Stimulated activated CD4-positive, alpha-beta T cell treated with anti-CD3 and anti-CD28 coated beads, Interleukin-4, amount 100 ng/mL, for 48 hours (primary cell): ENCODE measurements at regions not wholly inside any gene's neighbourhood (a gene's known extent, or its start where the extent isn't known, plus 50 kb on each side); places are given as distances from the start of the nearest gene placed in this dataset.

ENCODE experiments used
- DNase-seq, 2 donors: peaks; one replicate each; pipeline ENCODE4 v3.0.0-alpha.2; 2020; ENCODE audit warnings: low read depth in 2 of 2

- DNase-seq: no peak
Observed at GRCh38 chr12:24473097-24473496, 475.8 kb downstream of the BCAT1 start.

DNA sequence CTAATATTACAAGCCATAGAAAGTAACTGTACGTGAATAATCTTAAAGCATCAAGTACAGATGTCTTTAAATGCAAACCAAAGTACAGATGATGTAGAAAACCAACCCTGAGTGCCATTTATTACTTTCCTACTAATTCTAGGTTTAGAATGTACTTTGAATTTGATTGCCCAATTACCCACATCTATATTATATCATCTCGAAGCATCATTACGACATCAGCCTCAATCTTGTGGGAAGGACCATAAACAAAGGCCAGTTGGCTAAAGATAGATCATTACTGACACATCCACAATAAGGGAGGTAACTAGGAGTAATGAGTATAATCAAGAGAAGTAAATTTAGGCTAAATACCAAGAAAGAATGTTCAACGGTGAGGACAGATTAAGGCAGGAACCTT, 478.9 kb downstream of the BCAT1 start:
- no peak for DNase-seq

GRCh38 chr12:24469089-24469488, 479.8 kb downstream of the BCAT1 start:
- no peak for DNase-seq

GRCh38 chr12:24467226-24467625, 481.7 kb downstream of the BCAT1 start:
- DNase-seq: no peak

GRCh38 chr12:24463375-24463774, 485.5 kb downstream of the BCAT1 start:
- DNase-seq: no peak

- DNase-seq: no peak
Observed at GRCh38 chr12:24462946-24463345, 486.0 kb downstream of the BCAT1 start.

DNA sequence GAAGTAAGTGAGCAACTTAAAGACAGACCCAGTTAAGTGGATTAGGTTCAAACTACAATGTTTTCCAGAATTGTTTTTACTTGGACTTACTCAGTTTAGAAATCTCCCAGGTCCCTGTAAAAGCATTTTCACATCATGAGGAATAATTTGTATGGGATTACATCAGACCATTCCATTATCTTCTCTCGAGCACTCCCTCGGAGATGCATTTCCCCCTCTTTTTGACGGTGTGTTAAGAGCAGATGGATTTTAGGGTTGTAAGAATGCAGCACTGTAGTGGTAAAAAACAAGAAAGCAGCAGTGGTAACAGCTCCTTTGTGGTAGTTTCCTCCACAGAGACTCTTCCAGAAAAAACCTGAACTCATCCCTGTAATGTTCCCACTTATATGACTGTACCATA, 488.4 kb downstream of the BCAT1 start:
- no peak for DNase-seq

DNA sequence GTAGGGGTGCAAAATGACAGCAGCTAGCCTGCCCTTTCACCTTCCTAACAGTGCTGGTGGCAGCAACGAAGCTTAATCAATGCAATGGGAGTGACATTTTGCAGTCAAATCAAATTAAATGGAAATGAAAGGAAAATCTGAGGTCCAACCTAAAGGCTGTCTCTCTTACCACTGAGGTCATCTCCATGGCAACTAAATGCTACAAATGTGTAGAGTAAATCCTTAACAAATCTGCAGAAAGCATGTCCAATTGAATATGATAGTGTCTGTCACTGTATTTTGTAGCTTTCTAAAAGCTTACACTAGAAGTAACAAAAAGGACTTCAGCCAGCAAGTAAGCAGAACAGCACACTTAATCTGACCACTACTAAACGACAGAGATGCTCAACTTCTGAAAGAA, 488.8 kb downstream of the BCAT1 start:
- DNase-seq: no peak

GRCh38 chr12:24455811-24456210, 493.1 kb downstream of the BCAT1 start:
- DNase-seq: no peak

GRCh38 chr12:24447678-24448077, 498.2 kb upstream of the SOX5 start:
- no peak for DNase-seq

DNA sequence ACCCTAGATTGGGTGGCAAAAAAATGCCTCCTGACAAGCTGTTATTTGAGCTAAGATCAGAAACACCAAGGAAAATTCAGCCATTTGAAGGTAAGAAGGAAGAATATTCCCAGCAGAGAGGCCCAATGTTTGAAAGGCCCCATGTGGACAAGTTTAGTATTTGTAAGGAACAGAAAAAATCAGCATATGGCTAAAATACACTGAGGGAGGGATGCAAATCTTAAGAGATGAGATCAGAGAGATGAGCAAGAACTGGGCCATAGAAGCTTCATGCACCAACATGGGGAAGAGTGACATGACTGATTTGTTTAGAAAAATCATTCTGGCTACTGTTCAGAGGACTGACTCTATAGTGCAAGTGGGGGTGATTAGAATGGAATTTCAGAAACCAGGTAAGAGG, 496.8 kb upstream of the SOX5 start:
- DNase-seq: no peak

- no peak for DNase-seq
Observed at GRCh38 chr12:24444634-24445033, 495.2 kb upstream of the SOX5 start.

GRCh38 chr12:24441458-24441857, 492.0 kb upstream of the SOX5 start:
- no peak for DNase-seq

- DNase-seq: no peak
Observed at GRCh38 chr12:24436667-24437066, 487.2 kb upstream of the SOX5 start.

- no peak for DNase-seq
Observed at GRCh38 chr12:24431872-24432271, 482.4 kb upstream of the SOX5 start.

- no peak for DNase-seq
Observed at GRCh38 chr12:24427776-24428175, 478.3 kb upstream of the SOX5 start.

GRCh38 chr12:24425601-24425970, 476.1 kb upstream of the SOX5 start:
- no peak for DNase-seq

DNA sequence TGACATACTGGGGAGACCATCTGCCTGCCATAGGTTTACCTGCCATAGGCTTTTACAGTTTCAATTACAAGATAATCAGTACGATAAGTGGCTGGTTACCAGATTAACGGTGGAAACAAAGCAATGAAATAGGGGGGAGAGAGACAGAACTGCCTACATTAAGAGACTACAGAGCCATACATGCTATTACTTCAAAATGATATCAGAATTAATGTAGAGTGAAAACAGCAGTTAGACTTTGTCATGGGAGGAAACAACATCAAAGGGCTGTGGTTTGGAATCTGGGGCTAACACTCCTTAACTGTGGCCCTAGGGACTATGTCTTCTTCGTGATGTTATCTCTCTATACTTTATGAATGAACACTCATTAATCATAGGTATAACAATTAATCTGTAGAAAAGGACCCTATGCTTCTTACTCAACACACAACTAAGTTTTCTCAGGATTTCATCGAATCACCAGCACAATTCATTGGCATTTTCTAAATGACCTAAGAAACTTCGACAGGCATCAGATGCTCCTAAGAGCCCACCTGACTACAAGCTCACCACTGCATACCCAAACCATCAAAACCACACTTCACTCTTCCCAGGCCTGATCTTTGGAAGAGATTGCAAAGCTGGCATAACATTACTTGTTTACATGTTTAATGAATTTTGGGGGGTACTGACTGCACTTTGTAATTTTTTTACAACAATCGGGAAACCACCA, 475.6 kb upstream of the SOX5 start:
- DNase-seq: no peak

- no peak for DNase-seq
Observed at GRCh38 chr12:24424376-24424775, 474.9 kb upstream of the SOX5 start.

GRCh38 chr12:24423611-24424010, 474.1 kb upstream of the SOX5 start:
- DNase-seq: no peak

DNA sequence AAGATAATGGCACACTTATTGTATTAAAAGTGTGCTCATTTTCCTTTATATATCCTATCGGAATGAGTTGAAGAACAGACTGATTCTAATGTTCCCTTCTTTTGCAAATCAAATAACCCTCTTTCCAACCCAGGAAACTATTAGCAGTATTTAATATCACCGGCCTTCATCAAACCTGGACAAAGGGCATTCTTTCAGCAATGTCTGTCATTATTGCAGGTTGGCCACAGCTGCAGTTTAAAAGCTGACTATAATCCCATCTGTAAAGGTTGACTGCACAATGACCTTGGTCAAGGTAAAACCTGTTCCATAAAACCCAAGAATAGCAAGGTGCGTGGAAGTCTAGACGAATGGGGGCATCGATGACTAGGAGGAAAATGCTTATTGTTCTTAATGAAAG, 472.3 kb upstream of the SOX5 start:
- DNase-seq: no peak

GRCh38 chr12:24418157-24418556, 468.7 kb upstream of the SOX5 start:
- no peak for DNase-seq

DNA sequence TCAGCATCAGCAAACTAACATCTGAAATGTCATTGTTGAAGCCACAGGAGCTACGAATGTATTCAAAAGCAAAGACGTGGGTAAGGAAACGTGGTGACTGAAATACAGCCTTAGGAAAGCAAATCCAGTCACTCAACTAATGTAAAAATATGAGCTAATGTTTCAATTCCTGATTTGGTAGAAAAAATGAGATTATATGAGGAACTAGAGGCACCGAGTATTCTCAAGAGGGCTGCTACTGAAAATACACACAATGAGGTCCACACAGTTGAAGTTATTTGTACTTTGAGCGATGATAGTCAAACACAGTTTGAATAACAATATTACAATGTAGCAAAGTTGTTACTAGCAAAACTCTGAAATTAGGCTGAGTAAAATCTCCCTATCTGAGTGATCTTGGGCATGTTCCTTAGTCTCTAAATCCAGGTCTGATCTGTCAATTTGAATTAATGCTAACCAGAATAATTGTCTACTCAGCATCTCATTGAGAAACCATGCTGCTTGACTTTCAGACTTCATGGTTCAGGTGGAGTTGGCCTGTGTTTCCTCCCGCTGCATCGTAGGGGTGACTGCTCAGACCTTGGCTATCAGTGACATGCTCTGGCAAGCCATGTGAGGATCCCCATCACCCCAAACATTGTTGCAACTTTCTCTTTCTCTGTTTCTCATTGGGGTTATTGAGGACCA, 467.1 kb upstream of the SOX5 start:
- DNase-seq: no peak

GRCh38 chr12:24415934-24416333, 466.5 kb upstream of the SOX5 start:
- DNase-seq: no peak
